ENCODE measurements at regions not wholly inside any gene's neighbourhood (a gene's known extent, or its start where the extent isn't known, plus 50 kb on each side); places are given as distances from the start of the nearest gene placed in this dataset.

- Histone ChIP-seq H3K27me3 (no peaks in the 10 kb centered on the region), H3K4me1 (no peaks in the 10 kb centered on the region), H3K4me3 (no peak overlapping the region), H3K27ac (no peak overlapping the region), H3K9me3 (no peaks in the 10 kb centered on the region), H3K36me3 (no peaks in the 10 kb centered on the region)
- DNase-seq = no peak
- TF ChIP-seq, protein P1, sequence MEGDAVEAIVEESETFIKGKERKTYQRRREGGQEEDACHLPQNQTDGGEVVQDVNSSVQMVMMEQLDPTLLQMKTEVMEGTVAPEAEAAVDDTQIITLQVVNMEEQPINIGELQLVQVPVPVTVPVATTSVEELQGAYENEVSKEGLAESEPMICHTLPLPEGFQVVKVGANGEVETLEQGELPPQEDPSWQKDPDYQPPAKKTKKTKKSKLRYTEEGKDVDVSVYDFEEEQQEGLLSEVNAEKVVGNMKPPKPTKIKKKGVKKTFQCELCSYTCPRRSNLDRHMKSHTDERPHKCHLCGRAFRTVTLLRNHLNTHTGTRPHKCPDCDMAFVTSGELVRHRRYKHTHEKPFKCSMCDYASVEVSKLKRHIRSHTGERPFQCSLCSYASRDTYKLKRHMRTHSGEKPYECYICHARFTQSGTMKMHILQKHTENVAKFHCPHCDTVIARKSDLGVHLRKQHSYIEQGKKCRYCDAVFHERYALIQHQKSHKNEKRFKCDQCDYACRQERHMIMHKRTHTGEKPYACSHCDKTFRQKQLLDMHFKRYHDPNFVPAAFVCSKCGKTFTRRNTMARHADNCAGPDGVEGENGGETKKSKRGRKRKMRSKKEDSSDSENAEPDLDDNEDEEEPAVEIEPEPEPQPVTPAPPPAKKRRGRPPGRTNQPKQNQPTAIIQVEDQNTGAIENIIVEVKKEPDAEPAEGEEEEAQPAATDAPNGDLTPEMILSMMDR (IDR thresholded peaks at IDR 0.05) = no peak
- TF ChIP-seq POLR2A (IDR thresholded peaks at IDR 0.05) = no peak
Measured at GRCh38 chr5:4817767-4818166, 322.4 kb upstream of the ADAMTS16 start.

- H3K9me3 ChIP-seq = no peaks in the 10 kb centered on the region
- H3K27me3 ChIP-seq = no peaks in the 10 kb centered on the region
- TF ChIP-seq, protein P1 (IDR thresholded peaks at IDR 0.05) = no peak
- no peak for DNase-seq
- H3K27ac ChIP-seq = no peak overlapping the region
- no peaks in the 10 kb centered on the region for H3K36me3 ChIP-seq
- H3K4me1 ChIP-seq = no peaks in the 10 kb centered on the region
- no peak overlapping the region for H3K4me3 ChIP-seq
Measured at GRCh38 chr5:4831325-4831724, 308.8 kb upstream of the ADAMTS16 start.

- Histone ChIP-seq H3K4me1 (no peaks in the 10 kb centered on the region), H3K27me3 (no peaks in the 10 kb centered on the region), H3K27ac (no peak overlapping the region), H3K36me3 (no peaks in the 10 kb centered on the region), H3K9me3 (no peaks in the 10 kb centered on the region), H3K4me3 (no peak overlapping the region)
- TF ChIP-seq POLR2A (IDR thresholded peaks at IDR 0.05) = no peak
- TF ChIP-seq, protein P1 (IDR thresholded peaks at IDR 0.05) = no peak
- DNase-seq = no peak
Measured at GRCh38 chr5:4832471-4832870, 307.7 kb upstream of the ADAMTS16 start.

- no peaks in the 10 kb centered on the region for H3K9me3 ChIP-seq
- no peak for DNase-seq
- TF ChIP-seq POLR2A (IDR thresholded peaks at IDR 0.05) = no peak
- TF ChIP-seq, protein P1 (IDR thresholded peaks at IDR 0.05) = no peak
- H3K4me1 ChIP-seq = no peaks in the 10 kb centered on the region
- H3K27me3 ChIP-seq = no peaks in the 10 kb centered on the region
- no peak overlapping the region for H3K4me3 ChIP-seq
- no peaks in the 10 kb centered on the region for H3K36me3 ChIP-seq
- no peak overlapping the region for H3K27ac ChIP-seq
Measured at GRCh38 chr5:4833104-4833738, 306.9 kb upstream of the ADAMTS16 start.

DNA sequence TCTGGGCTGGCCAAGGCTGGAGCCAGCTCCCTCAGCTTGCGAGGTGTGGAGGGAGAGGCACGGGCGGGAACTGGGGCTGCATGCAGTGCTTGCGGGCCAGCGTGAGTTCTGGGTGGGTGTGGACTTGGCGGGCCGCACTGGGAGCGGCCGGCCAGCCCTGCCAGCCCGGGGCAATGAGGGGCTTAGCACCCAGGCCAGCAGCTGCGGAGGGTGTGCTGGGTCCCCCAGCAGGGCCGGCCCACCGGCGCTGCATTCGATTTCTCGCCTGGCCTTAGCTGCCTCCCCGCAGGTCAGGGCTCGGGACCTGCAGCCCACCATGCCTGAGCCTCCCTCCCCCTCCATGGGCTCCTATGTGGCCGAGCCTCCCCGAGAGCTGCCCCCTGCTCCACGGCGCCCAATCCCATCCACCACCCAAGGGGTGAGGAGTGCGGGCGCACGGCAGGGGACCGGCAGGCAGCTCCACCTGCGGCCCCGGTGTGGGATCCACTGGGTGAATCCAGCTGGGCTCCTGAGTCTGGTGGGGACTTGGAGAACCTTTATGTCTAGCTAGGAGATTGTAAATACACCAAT, 302.6 kb upstream of the ADAMTS16 start:
- H3K4me3 ChIP-seq = no peak overlapping the region
- no peaks in the 10 kb centered on the region for H3K27me3 ChIP-seq
- H3K9me3 ChIP-seq = no peaks in the 10 kb centered on the region
- no peak for DNase-seq
- H3K36me3 ChIP-seq = no peaks in the 10 kb centered on the region
- TF ChIP-seq, protein P1 (IDR thresholded peaks at IDR 0.05) = no peak
- TF ChIP-seq POLR2A (IDR thresholded peaks at IDR 0.05) = no peak
- H3K4me1 ChIP-seq = no peaks in the 10 kb centered on the region
- H3K27ac ChIP-seq = no peak overlapping the region

Measured in Peyer's patch (tissue), 4 donors.